Neural crest cell (in vitro differentiated cells): ENCODE measurements at regions not wholly inside any gene's neighbourhood (a gene's known extent, or its start where the extent isn't known, plus 50 kb on each side); places are given as distances from the start of the nearest gene placed in this dataset.

Source experiments
- DNase-seq: peaks from one replicate; pipeline ENCODE4 v3.0.0; 2021; ENCODE audit warnings: low read depth, mixed read lengths, low spot score
- H3K27ac Mint-ChIP-seq: one replicate; pipeline ENCODE4 v1.8.0; 2021; ENCODE audit warnings: mild to moderate bottlenecking, mixed read lengths; ENCODE audit not compliant: unreplicated experiment
- H3K27me3 Mint-ChIP-seq: 2 replicates; pipeline ENCODE4 v1.8.0; 2021; ENCODE audit warnings: low read depth, mild to moderate bottlenecking, mixed read lengths
- H3K36me3 Mint-ChIP-seq: 2 replicates; pipeline ENCODE4 v1.8.0; 2021; ENCODE audit warnings: low read depth, mild to moderate bottlenecking, mixed read lengths
- H3K4me1 Mint-ChIP-seq: 2 replicates; pipeline ENCODE4 v1.8.0; 2021; ENCODE audit warnings: mixed read lengths
- H3K4me3 Mint-ChIP-seq: one replicate; pipeline ENCODE4 v1.8.0; 2021; ENCODE audit warnings: mild to moderate bottlenecking, mixed read lengths
- H3K9me3 Mint-ChIP-seq: 2 replicates; pipeline ENCODE4 v1.8.0; 2021; ENCODE audit warnings: mixed read lengths
- TF ChIP-seq, protein P1 (sequence below): fragments of 200-600 bp; sonication (generic); conservative IDR thresholded peaks from 2 replicates; pipeline ENCODE4 v1.5.0; 2021; ENCODE audit warnings: antibody characterized with exemption, mild to moderate bottlenecking

DNA sequence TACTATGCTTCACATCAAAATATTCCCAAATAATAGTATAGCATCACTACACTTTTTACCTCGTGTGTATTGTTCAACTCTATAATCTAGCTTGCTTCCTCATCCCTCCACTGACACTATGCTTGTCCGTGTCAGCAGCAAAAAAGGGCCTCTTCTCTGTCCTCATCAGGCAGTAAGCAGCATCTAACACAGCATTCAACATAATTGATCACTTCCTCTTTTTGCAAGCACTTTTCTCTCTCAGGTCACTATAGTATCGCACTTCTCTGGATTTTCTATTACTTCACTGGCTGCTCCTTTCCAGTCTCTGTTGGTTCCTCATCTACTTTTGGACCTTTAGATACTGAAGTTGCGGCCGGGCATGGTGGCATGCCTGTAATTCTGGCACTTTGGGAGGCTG is 64.9 kb upstream of the ZSWIM2 start:
- peaks cover 12% of the 10 kb centered on the region for H3K4me1 Mint-ChIP-seq
- no peak for DNase-seq
- H3K36me3 Mint-ChIP-seq = no peaks in the 10 kb centered on the region
- TF ChIP-seq, protein P1, sequence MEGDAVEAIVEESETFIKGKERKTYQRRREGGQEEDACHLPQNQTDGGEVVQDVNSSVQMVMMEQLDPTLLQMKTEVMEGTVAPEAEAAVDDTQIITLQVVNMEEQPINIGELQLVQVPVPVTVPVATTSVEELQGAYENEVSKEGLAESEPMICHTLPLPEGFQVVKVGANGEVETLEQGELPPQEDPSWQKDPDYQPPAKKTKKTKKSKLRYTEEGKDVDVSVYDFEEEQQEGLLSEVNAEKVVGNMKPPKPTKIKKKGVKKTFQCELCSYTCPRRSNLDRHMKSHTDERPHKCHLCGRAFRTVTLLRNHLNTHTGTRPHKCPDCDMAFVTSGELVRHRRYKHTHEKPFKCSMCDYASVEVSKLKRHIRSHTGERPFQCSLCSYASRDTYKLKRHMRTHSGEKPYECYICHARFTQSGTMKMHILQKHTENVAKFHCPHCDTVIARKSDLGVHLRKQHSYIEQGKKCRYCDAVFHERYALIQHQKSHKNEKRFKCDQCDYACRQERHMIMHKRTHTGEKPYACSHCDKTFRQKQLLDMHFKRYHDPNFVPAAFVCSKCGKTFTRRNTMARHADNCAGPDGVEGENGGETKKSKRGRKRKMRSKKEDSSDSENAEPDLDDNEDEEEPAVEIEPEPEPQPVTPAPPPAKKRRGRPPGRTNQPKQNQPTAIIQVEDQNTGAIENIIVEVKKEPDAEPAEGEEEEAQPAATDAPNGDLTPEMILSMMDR = no peak
- no peaks in the 10 kb centered on the region for H3K27me3 Mint-ChIP-seq
- no peak overlapping the region for H3K27ac Mint-ChIP-seq
- H3K4me3 Mint-ChIP-seq = no peak overlapping the region
- no peaks in the 10 kb centered on the region for H3K9me3 Mint-ChIP-seq

DNA sequence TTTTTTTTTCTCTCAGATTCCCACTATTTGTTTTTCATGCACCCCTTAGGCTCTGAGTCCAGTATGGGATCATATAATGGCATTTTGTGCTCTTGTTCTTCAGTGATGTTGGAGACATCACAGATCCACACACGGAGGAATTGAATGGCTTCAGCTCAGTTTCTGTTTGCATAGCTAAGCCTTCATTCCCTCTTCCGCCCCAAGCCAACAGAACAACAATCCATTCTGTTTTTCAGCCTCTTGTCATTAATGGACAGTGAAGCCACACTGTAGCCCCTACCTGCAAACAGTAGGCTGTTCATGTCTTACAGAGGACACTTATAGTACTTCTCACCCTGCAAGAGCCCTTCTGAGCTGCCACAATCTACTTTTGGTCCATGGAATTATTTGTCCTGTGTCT is 64.0 kb upstream of the ZSWIM2 start:
- Mint-ChIP-seq H3K4me1 (peaks cover 12% of the 10 kb centered on the region), H3K27ac (peak overlapping the region; percentile 51), H3K27me3 (no peaks in the 10 kb centered on the region), H3K9me3 (no peaks in the 10 kb centered on the region), H3K36me3 (no peaks in the 10 kb centered on the region), H3K4me3 (no peak overlapping the region)
- TF ChIP-seq, protein P1 = no peak
- DNase-seq = no peak

DNA sequence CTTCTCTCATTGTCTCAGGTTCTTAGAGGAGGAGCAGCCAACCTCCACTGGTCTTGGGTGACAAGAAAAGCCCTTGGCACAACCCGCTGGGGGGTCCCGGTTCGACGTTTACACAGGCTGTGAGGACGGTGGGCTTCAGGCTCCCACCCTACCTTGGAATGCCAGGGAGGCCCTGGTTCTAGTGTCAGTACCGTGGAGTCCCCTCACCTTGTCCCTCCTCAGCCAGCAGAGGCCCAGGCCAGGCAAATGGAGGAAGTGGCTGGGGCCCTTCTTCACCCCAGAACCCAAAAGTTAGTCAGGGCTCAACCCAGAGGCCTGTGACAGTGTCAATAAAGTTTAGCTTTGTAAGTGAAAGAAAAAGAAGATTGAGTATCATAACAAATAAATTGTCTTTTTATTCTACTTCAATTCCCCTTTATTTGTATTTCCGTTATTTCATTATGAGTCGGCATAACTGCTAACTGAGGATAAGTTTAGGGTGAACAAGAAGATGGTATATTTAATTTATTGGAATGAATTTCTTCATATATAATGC is 62.6 kb upstream of the ZSWIM2 start:
- Mint-ChIP-seq H3K4me3 (no peak overlapping the region), H3K36me3 (no peaks in the 10 kb centered on the region), H3K27me3 (no peaks in the 10 kb centered on the region), H3K9me3 (no peaks in the 10 kb centered on the region), H3K4me1 (peaks cover 12% of the 10 kb centered on the region), H3K27ac (no peak overlapping the region)
- TF ChIP-seq, protein P1 = no peak
- no peak for DNase-seq

DNA sequence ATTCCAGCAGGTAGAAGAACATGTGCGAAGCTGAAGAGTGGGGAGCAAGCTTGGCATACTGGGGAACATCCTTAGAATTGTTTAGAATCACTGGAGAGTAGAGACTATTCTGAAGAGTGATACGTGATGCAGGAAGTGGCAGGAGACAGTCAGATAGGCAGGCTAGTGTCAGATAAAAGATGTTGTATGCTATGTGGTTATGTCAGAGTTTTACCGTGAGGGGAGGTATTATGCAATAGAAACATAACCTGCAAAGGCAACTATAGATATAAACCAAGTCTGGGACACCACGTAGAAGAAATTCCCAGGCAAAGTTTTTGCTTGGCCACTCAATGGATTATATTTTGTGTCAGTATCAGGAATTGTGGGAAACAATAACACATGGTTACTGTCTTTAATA is 62.0 kb upstream of the ZSWIM2 start:
- H3K4me3 Mint-ChIP-seq = no peak overlapping the region
- H3K4me1 Mint-ChIP-seq = peaks cover 12% of the 10 kb centered on the region
- no peaks in the 10 kb centered on the region for H3K36me3 Mint-ChIP-seq
- no peak for DNase-seq
- no peaks in the 10 kb centered on the region for H3K27me3 Mint-ChIP-seq
- no peak overlapping the region for H3K27ac Mint-ChIP-seq
- no peaks in the 10 kb centered on the region for H3K9me3 Mint-ChIP-seq
- TF ChIP-seq, protein P1 = no peak

DNA sequence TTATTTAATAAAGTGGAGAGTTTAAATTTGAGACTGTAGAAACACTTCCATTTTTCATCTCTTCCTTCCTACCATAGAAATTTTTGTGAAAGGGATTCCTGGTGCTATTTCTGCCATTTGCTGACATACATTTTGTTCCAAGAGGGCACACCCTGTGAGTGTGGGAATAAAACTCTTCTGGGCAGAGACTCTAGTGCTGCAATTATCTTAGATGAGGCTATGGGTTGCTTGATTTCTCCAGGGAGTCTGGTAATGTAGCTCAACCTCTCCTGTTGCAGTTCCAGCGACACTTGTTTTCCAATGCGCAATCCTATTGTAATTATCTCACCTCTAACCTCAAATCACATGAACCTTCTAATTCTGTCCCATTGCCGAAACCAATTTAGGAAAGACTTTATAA is 60.1 kb upstream of the ZSWIM2 start:
- no peak for DNase-seq
- no peak overlapping the region for H3K27ac Mint-ChIP-seq
- H3K4me1 Mint-ChIP-seq = peaks cover 12% of the 10 kb centered on the region
- TF ChIP-seq, protein P1 = no peak
- no peak overlapping the region for H3K4me3 Mint-ChIP-seq
- H3K9me3 Mint-ChIP-seq = no peaks in the 10 kb centered on the region
- no peaks in the 10 kb centered on the region for H3K36me3 Mint-ChIP-seq
- no peaks in the 10 kb centered on the region for H3K27me3 Mint-ChIP-seq

DNA sequence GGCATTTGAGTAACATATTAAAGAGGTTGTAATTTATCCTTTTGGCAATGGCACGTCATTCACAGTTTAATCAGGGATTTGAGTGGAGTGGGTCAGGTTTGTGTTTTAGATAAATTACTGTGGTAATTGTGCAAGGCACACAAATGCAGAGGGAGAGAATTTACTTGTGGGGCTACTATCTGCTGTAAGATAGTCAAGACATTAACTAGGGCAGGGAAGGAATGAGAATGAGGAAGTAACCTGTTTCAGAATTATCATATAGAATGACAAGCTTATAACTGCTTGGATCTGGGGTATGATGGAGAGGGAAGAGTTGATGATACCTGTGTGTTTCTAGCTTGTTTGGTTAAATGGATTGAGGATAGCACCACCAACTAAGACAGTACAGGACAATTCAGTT is 58.9 kb upstream of the ZSWIM2 start:
- no peak overlapping the region for H3K4me3 Mint-ChIP-seq
- no peak overlapping the region for H3K27ac Mint-ChIP-seq
- H3K36me3 Mint-ChIP-seq = no peaks in the 10 kb centered on the region
- no peaks in the 10 kb centered on the region for H3K27me3 Mint-ChIP-seq
- peaks cover 3% of the 10 kb centered on the region for H3K4me1 Mint-ChIP-seq
- TF ChIP-seq, protein P1 = no peak
- no peak for DNase-seq
- H3K9me3 Mint-ChIP-seq = no peaks in the 10 kb centered on the region
